HepG2 (cell line): ENCODE measurements at regions not wholly inside any gene's neighbourhood (a gene's known extent, or its start where the extent isn't known, plus 50 kb on each side); places are given as distances from the start of the nearest gene placed in this dataset.
A peak's percentile ranks its signal among the peaks of the same experiment; 100 is the strongest.

Source experiments
- ATAC-seq: fragments of 200-7000 bp; cut with Tn5 transposase; 3 replicates; pipeline ENCODE4 v1.9.1; 2020; ENCODE audit warnings: mild to moderate bottlenecking, moderate library complexity
- BruUV-seq: library from RNA; stranded (reverse); fragments of 400-500 nt; replicated peaks from 2 replicates; lab custom pipeline; 2021; lab: Mats Ljungman, UMichigan
- CTCF ChIA-PET: fragments of 300-600 bp; formaldehyde crosslinking; extraction: SDS; loops from one replicate; lab custom pipeline; 2021; ENCODE audit warnings: low total read pairs, inconsistent platforms, low intra/inter-chr PET ratio; lab: Yijun Ruan, JAX
- POLR2A ChIA-PET: fragments of 350-600 bp; sonication (Branson Sonifier 250); formaldehyde crosslinking; loops from one replicate; lab custom pipeline; 2020; ENCODE audit warnings: antibody characterized with exemption, inconsistent platforms; lab: Yijun Ruan, JAX
- DNase-seq: peaks from one replicate; pipeline ENCODE4 v3.0.0-alpha.2; 2015; ENCODE audit warnings: low spot score
- FAIRE-seq: peaks from 3 replicates; lab custom pipeline; 2011; peaks lifted over from hg19 to GRCh38; lab: Jason Lieb, UNC
- H2AFZ ChIP-seq: one replicate; pipeline ENCODE4 v1.6.1; 2011; ENCODE audit warnings: low read length, inconsistent platforms
- H3K27ac ChIP-seq: fragments of 300-600 bp; 3 replicates; pipeline ENCODE4 v1.8.0; 2011; ENCODE audit warnings: mixed run types, mild to moderate bottlenecking, mixed read lengths, low read length, inconsistent platforms; ENCODE audit not compliant: insufficient read depth; ENCODE audit errors: extremely low read length
- H3K27me3 ChIP-seq, 2 experiments: fragments of 200-600 bp in 1 of 2; 2 replicates in 1 of 2; 3 replicates in 1 of 2; pipeline versions ENCODE4 v1.6.0 to v1.8.0; 2011; ENCODE audit warnings: low read length in 2 of 2, mild to moderate bottlenecking in 2 of 2, moderate library complexity in 2 of 2, inconsistent platforms in 1 of 2; ENCODE audit not compliant: insufficient read depth in 2 of 2, control insufficient read depth in 1 of 2
- H3K36me3 ChIP-seq, 2 experiments: fragments of 200-600 bp in 1 of 2; replicated peaks in 1 of 2; 2 replicates in 1 of 2; 3 replicates in 1 of 2; pipeline versions ENCODE4 v1.5.1 to v1.8.0; 2011; ENCODE audit warnings: low read length in 2 of 2, inconsistent platforms in 1 of 2; ENCODE audit not compliant: insufficient read depth in 2 of 2, control insufficient read depth in 1 of 2
- H3K4me1 ChIP-seq: 2 replicates; pipeline ENCODE4 v1.5.1; 2012; ENCODE audit warnings: low read length, inconsistent platforms; ENCODE audit not compliant: insufficient read depth
- H3K4me2 ChIP-seq: 2 replicates; pipeline ENCODE4 v1.6.0; 2011; ENCODE audit warnings: low read depth, low read length, inconsistent platforms
- H3K4me3 ChIP-seq, 3 experiments: fragments of 200-600 bp in 1 of 3; sonication (generic), shearing (Covaris generic) in 1 of 3; replicated peaks in 1 of 3; 2 replicates each; pipeline ENCODE4 v1.5.1; 2011 to 2016; ENCODE audit warnings: low read length in 3 of 3, inconsistent platforms in 2 of 3, low read depth in 2 of 3, mild to moderate bottlenecking in 2 of 3, control low read depth in 1 of 3, mixed read lengths in 1 of 3; ENCODE audit not compliant: insufficient read depth in 1 of 3
- H3K79me2 ChIP-seq: one replicate; pipeline ENCODE4 v1.6.1; 2011; ENCODE audit warnings: low read length, inconsistent platforms; ENCODE audit not compliant: insufficient read depth
- H3K9ac ChIP-seq: 2 replicates; pipeline ENCODE4 v1.6.0; 2011; ENCODE audit warnings: mild to moderate bottlenecking, low read depth, low read length, inconsistent platforms; ENCODE audit not compliant: insufficient read depth
- H3K9me3 ChIP-seq: 2 replicates; pipeline ENCODE4 v1.5.1; 2012; ENCODE audit warnings: mild to moderate bottlenecking, low read length
- H4K20me1 ChIP-seq: 2 replicates; pipeline ENCODE4 v1.6.0; 2011; ENCODE audit warnings: inconsistent platforms, mild to moderate bottlenecking, low read length, moderate library complexity; ENCODE audit not compliant: insufficient read depth
- FOSL2 ChIP-seq: sonication (generic); formaldehyde crosslinking; IDR thresholded peaks from 2 replicates; pipeline ENCODE4 v1.4.0; 2020; ENCODE audit warnings: missing genetic modification reagents
- MAFK ChIP-seq, 2 experiments: IDR thresholded peaks in 1 of 2; conservative IDR thresholded peaks in 1 of 2; 2 replicates each; pipeline ENCODE4 v1.6.1; 2011; ENCODE audit warnings: improper control_type of control experiment in 2 of 2, low read length in 2 of 2
- PTBP1 ChIP-seq: fragments of 200-400 bp; formaldehyde crosslinking; IDR thresholded peaks from 2 replicates; pipeline ENCODE4 v1.6.1; 2018; ENCODE audit warnings: low read length, low read depth; ENCODE audit not compliant: poor library complexity, severe bottlenecking
- REL ChIP-seq: sonication (generic); formaldehyde crosslinking; conservative IDR thresholded peaks from 2 replicates; pipeline ENCODE4 v1.8.0; 2022; ENCODE audit warnings: mild to moderate bottlenecking, missing genetic modification reagents, moderate library complexity
- TCF7 ChIP-seq: sonication (generic); IDR thresholded peaks from 2 replicates; pipeline ENCODE4 v1.6.1; 2016; ENCODE audit warnings: antibody characterized with exemption, low read depth
- WGBS: methylation state at CpG from one replicate; pipeline ENCODE4 v1.1.6; 2017; ENCODE audit warnings: low lambda C conversion rate; 5-methylcytosine and 5-hydroxymethylcytosine counted together
- in situ Hi-C: cut with HindIII; loops from 2 replicates; pipeline ENCODE4 v1.10.0; 2017; ENCODE audit warnings: low pct_unique_long_range_greater_than_20kb; ENCODE audit not compliant: extremely low pct_ligation_motif_present
- intact Hi-C: fragments of 100-400 bp; cut with micrococcal nuclease; formaldehyde crosslinking; loops from one replicate; pipeline ENCODE4 v1.10.0; 2022; ENCODE audit not compliant: unreplicated experiment

DNA sequence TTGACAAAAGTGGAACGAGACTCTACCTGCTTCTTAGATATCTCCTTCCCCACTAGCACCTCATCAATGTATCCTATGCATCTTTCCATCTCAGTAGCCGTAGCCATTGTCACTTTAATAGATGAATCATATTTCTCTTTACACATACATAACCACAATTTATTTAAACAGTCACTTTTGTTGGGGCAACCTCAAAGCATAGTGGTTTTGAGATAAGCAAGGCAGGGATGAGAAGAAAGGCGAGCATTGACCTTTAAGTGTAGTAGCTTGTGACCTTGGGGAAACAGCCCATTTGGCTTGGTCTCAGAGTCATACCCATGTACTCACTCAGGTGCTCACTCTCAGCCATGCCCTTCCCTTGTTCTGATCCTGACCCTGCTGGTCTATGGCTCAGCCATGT is 260.1 kb downstream of the C1orf94 start:
- ChIA-PET POLR2A (no interaction called here), CTCF (no interaction called here)
- H3K4me2 ChIP-seq = no peak overlapping the region
- no peaks in the 10 kb centered on the region for H3K36me3 ChIP-seq
- in situ Hi-C loops = no loop called here
- H3K27ac ChIP-seq = no peak overlapping the region
- no peak for DNase-seq
- H3K79me2 ChIP-seq = no peaks in the 10 kb centered on the region
- no TSS peak for BruUV-seq
- 0% methylated on average over 3 of the region's 3 CpGs for WGBS
- peaks cover 1 to 5% of the 10 kb centered on the region in 2 experiments; a peak in 3 of 5 replicates for H3K27me3 ChIP-seq
- no peaks in the 10 kb centered on the region for H3K9me3 ChIP-seq
- H3K4me1 ChIP-seq = peaks cover 14% of the 10 kb centered on the region
- ATAC-seq = no peak
- intact Hi-C loops = no loop called here
- H2AFZ ChIP-seq = no peak overlapping the region
- H3K4me3 ChIP-seq = no peak overlapping the region
- H4K20me1 ChIP-seq = no peaks in the 10 kb centered on the region
- FAIRE-seq = no peak
- TF ChIP-seq TCF7 = peak; percentile 52
- TF ChIP-seq REL (CRISPR knock-in tag) = no peak
- TF ChIP-seq FOSL2 = peak; percentile 33; the same call in 1 of the 2 replicates
- H3K9ac ChIP-seq = no peak overlapping the region

DNA sequence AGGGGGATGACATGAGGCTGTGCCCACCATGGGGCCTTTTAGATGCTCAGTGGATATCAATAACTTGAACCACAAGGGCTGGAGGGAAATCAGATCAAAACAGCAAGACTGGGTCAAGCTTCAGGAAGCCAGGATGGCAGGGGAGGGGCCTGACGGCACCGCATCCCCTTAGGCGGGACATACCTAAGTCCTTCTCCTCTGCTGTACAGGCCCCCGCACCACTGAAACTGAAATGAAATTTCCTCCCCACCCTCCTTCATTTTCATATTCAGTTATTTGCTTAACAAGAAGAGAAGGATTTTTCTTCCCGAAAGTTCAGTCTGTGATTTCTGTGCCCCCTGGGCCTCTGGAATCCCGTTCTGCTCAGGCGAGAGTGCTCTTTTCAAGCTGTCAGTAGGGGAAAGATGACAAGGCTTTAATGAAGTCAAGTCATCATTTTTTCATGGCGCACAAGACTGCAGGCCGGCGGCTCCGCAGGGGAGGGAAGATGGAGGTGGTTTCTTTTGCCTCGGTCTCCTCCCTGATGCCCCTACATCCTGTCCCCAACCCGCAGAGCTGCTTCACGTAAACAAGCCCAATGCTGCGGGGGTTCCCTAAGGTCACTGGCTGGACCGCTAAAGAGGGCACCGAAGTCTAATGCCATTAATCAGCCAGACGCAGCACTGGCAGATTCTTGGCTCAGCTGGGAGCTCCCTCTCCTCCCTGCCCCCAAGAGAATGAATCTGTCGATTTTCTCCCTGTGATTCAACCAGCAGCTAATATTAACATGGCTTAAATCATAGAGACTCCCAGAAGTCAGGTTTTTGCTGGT is 264.8 kb downstream of the C1orf94 start:
- H3K9ac ChIP-seq = no peak overlapping the region
- no TSS peak for BruUV-seq
- H3K4me2 ChIP-seq = no peak overlapping the region
- ChIA-PET POLR2A (no interaction called here), CTCF (no interaction called here)
- H2AFZ ChIP-seq = no peak overlapping the region
- H3K9me3 ChIP-seq = no peaks in the 10 kb centered on the region
- H3K27ac ChIP-seq = no peak overlapping the region
- no peak for FAIRE-seq
- in situ Hi-C loops = no loop called here
- no peaks in the 10 kb centered on the region for H4K20me1 ChIP-seq
- H3K79me2 ChIP-seq = no peaks in the 10 kb centered on the region
- H3K27me3 ChIP-seq = no peaks in the 10 kb centered on the region; a peak in 1 of 5 replicates
- H3K4me1 ChIP-seq = peaks cover 9% of the 10 kb centered on the region
- DNase-seq = no peak
- H3K36me3 ChIP-seq = no peaks in the 10 kb centered on the region
- 32% methylated on average over 9 of the region's 19 CpGs for WGBS
- H3K4me3 ChIP-seq = no peak overlapping the region
- TF ChIP-seq MAFK (conservative IDR thresholded peaks at IDR 0.05 in 1 of 2, IDR thresholded peaks at IDR 0.05 in 1 of 2; ENCODE audit: low read length in 2 of 2) (peak in 1 of 2 experiments; percentile 23; a peak in 1 of 4 replicates), PTBP1 (no peak)
- intact Hi-C loops = no loop called here
- ATAC-seq = no peak
